ENCODE measurements at regions not wholly inside any gene's neighbourhood (a gene's known extent, or its start where the extent isn't known, plus 50 kb on each side); places are given as distances from the start of the nearest gene placed in this dataset.
"Not testable (repeated sequence)": the region's sequence is repeated elsewhere in the genome, so short reads cannot be mapped to it uniquely, and the experiment has no call there.

- WGBS, 2 donors: 89 to 96% methylated on average over 6 of the region's 11 CpGs
- H3K4me1 ChIP-seq: no peaks in the 10 kb centered on the region
Observed at GRCh38 chr15:77886805-77887448, 190.6 kb downstream of the TBC1D2B start.

GRCh38 chr15:77885877-77886500, 191.5 kb downstream of the TBC1D2B start:
- H3K27me3 ChIP-seq; H3K36me3 ChIP-seq; H3K27ac ChIP-seq; H3K4me1 ChIP-seq; H3K4me3 ChIP-seq (replicated peaks in 1 of 3); intact Hi-C loops (cut with DNase I); DNase-seq; H3K9me3 ChIP-seq: not testable (repeated sequence)
- WGBS, 2 donors: 93 to 96% methylated on average over 17 of the region's 17 CpGs

More at GRCh38 chr15:77886805-77887448, 190.6 kb downstream of the TBC1D2B start:
- Histone ChIP-seq H3K27ac (no peak overlapping the region), H3K36me3 (no peaks in the 10 kb centered on the region), H3K27me3 (no peaks in the 10 kb centered on the region), H3K4me3 (replicated peaks in 1 of 3) (no peak overlapping the region), H3K9me3 (no peaks in the 10 kb centered on the region)
- no peak for TF ChIP-seq CTCF (IDR thresholded peaks at IDR 0.05)
- DNase-seq: no peak
- intact Hi-C loops (cut with DNase I): no loop called here

- H3K4me1 ChIP-seq; H3K4me3 ChIP-seq (replicated peaks in 1 of 3); intact Hi-C loops (cut with DNase I); H3K9me3 ChIP-seq; H3K36me3 ChIP-seq; DNase-seq; H3K27me3 ChIP-seq; H3K27ac ChIP-seq: not testable (repeated sequence)
- no CpG with 5 or more reads among the region's 9 CpGs for WGBS, 2 donors
Observed at GRCh38 chr15:77883012-77883411, 194.5 kb downstream of the TBC1D2B start.

- 86 to 87% methylated on average over 5 of the region's 5 CpGs for WGBS, 2 donors
- TF ChIP-seq CTCF (IDR thresholded peaks at IDR 0.05) (no peak), POLR2A (IDR thresholded peaks at IDR 0.05) (no peak)
- H3K27me3 ChIP-seq: no peaks in the 10 kb centered on the region
- H3K4me3 ChIP-seq (replicated peaks in 1 of 3): no peak overlapping the region
- no peaks in the 10 kb centered on the region for H3K4me1 ChIP-seq
- intact Hi-C loops (cut with DNase I): no loop called here
- H3K9me3 ChIP-seq: no peaks in the 10 kb centered on the region
- no peak for DNase-seq
- no peaks in the 10 kb centered on the region for H3K36me3 ChIP-seq
- H3K27ac ChIP-seq: no peak overlapping the region
Observed at GRCh38 chr15:77881950-77882349, 195.6 kb downstream of the TBC1D2B start.

GRCh38 chr15:77881535-77881934, 196.0 kb downstream of the TBC1D2B start:
- H3K4me3 ChIP-seq (replicated peaks in 1 of 3); H3K4me1 ChIP-seq; intact Hi-C loops (cut with DNase I); DNase-seq; H3K36me3 ChIP-seq; H3K9me3 ChIP-seq; H3K27ac ChIP-seq; H3K27me3 ChIP-seq: not testable (repeated sequence)
- WGBS, 2 donors: 79% methylated on average over 10 to 11 of the region's 16 CpGs

GRCh38 chr15:77879466-77879865, 198.0 kb downstream of the TBC1D2B start:
- 86 to 90% methylated on average over 1 to 4 of the region's 6 CpGs for WGBS, 2 donors
- H3K36me3 ChIP-seq: not testable (repeated sequence)

GRCh38 chr15:77877869-77878577, 199.5 kb downstream of the TBC1D2B start:
- no peaks in the 10 kb centered on the region for H3K27me3 ChIP-seq
- no peaks in the 10 kb centered on the region for H3K9me3 ChIP-seq
- DNase-seq: no peak
- no peaks in the 10 kb centered on the region for H3K36me3 ChIP-seq
- WGBS, 2 donors: 77 to 96% methylated on average over 4 to 5 of the region's 5 CpGs
- intact Hi-C loops (cut with DNase I): no loop called here
- peaks cover 3 to 14% of the 10 kb centered on the region in 2 donors for H3K4me1 ChIP-seq
- no peak for TF ChIP-seq CTCF (IDR thresholded peaks at IDR 0.05)
- H3K27ac ChIP-seq: no peak overlapping the region
- H3K4me3 ChIP-seq (replicated peaks in 1 of 3): no peak overlapping the region

More at GRCh38 chr15:77879466-77879865, 198.0 kb downstream of the TBC1D2B start:
- H3K27me3 ChIP-seq; DNase-seq; H3K4me3 ChIP-seq (replicated peaks in 1 of 3); intact Hi-C loops (cut with DNase I); H3K9me3 ChIP-seq; H3K27ac ChIP-seq: not testable (repeated sequence)
- peaks cover 3 to 14% of the 10 kb centered on the region in 2 donors for H3K4me1 ChIP-seq

- peaks cover 3 to 14% of the 10 kb centered on the region in 2 donors for H3K4me1 ChIP-seq
- H3K9me3 ChIP-seq; H3K27me3 ChIP-seq; H3K4me3 ChIP-seq (replicated peaks in 1 of 3); intact Hi-C loops (cut with DNase I); H3K36me3 ChIP-seq: not testable (repeated sequence)
- peak overlapping the region in 1 of 3 donors; percentile 60 for H3K27ac ChIP-seq
- 11 to 19% methylated on average over 3 of the region's 9 CpGs for WGBS, 2 donors
- DNase-seq: peak; percentile 49 to 55
Observed at GRCh38 chr15:77876107-77876820, 201.2 kb downstream of the TBC1D2B start.

All from thyroid gland (tissue), 4 donors.